Jurkat, Clone E6-1 (cell line): ENCODE measurements at regions not wholly inside any gene's neighbourhood (a gene's known extent, or its start where the extent isn't known, plus 50 kb on each side); places are given as distances from the start of the nearest gene placed in this dataset.

Source experiments
- DNase-seq: peaks from one replicate; pipeline ENCODE4 v3.0.0-alpha.2; 2011; ENCODE audit warnings: low read depth, low spot score
- H3K4me3 ChIP-seq: 2 replicates; pipeline ENCODE4 v1.5.1; 2011; ENCODE audit warnings: mild to moderate bottlenecking, low read length, control low read depth, moderate library complexity

DNA sequence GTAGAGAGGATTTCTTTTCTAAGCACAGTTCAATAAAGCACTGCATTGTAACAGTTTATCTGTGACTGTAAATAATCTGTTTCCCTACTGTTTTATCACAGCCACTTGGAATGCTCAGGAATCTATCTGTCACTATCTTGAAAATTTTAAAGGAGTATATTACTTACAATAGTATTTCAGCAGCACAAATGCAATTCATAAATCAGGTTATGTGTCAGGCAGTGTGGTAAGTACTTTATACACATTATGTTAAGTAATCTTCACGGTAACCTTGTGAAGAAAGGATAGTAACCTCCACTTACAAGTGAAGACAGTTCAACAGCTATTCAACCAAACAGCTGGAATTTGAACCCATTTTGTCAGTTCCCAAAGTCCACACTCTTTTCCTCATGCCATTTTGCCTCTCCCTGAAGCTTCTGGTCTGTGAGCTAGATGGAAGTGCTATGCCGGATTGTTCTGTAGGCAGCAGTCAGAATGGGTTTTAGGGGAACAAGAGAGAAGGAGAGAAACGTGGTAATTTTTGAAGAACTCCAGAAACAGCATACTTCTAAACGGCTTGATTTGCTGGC lies 125.0 kb downstream of the KLF12 start:
- no peak overlapping the region for H3K4me3 ChIP-seq
- DNase-seq, result no peak

GRCh38 chr13:74006666-74007065 lies 127.5 kb downstream of the KLF12 start:
- DNase-seq, result no peak

DNA sequence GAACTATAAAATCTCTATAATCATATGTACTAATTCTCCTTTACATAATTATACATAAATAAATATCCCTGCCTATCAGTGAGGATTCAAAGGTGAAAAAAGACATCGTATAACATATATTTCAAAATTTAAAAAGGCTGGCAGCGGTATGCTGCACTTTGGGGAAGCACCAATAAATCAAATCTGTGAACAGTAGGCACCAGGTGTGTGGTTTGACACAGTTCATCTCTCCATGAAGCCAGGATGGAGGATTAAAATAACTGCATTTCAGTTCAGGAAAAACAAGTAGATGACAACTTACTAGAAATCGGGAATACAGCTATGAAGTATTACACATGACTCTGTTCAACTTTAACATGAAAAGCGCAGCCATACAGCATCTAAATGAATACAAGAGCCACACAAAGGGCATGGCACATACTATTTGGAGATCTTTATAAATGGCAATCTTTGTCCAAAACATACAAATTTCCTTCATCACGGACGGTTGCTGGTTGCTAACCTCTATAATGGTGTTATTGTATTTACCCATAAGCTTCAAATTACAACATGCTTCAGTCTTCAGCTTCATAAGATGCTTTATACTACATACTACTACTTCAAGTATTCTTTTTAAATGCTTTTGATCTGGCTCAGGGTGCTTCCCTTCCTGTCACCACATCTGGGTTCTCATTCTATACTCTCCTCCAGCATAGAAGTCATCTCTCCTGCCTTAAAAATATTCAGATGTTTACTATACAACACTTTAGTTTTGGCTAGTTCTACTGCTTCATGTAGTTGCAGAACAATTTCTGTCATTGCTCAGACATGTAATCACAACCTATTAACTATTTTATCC lies 128.7 kb downstream of the KLF12 start:
- no peak for DNase-seq
- no peak overlapping the region for H3K4me3 ChIP-seq

More at GRCh38 chr13:74006666-74007065, 127.5 kb downstream of the KLF12 start:
- no peak overlapping the region for H3K4me3 ChIP-seq

- DNase-seq, result no peak
- no peak overlapping the region for H3K4me3 ChIP-seq
These were observed 130.1 kb downstream of the KLF12 start for GRCh38 chr13:74004109-74004508.

- no peak overlapping the region for H3K4me3 ChIP-seq
- no peak for DNase-seq
These were observed 130.8 kb downstream of the KLF12 start for GRCh38 chr13:74003374-74003773.

GRCh38 chr13:74000876-74001275 lies 133.3 kb downstream of the KLF12 start:
- no peak for DNase-seq
- no peak overlapping the region for H3K4me3 ChIP-seq

- DNase-seq, result no peak
- H3K4me3 ChIP-seq, result no peak overlapping the region
These were observed 135.6 kb downstream of the KLF12 start for GRCh38 chr13:73998631-73999030.

DNA sequence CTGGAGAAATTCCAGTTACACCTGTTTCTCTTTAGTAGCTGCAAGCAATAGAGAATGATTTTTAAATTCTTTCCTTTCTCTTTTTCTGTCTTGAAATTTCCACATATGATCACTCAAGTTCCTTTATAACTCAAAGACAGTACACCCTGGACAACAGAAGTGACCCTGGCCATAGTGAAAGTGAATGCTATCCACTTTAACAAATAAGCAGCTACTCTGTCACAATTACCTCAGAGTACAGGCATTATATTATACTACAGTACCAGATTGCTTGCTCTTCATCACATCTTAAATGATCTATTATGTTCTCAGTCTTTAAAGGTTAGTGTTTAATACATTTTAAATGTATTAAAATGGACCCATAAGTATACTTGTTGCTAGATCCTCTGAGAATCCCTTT lies 136.2 kb downstream of the KLF12 start:
- DNase-seq, result no peak
- no peak overlapping the region for H3K4me3 ChIP-seq

DNA sequence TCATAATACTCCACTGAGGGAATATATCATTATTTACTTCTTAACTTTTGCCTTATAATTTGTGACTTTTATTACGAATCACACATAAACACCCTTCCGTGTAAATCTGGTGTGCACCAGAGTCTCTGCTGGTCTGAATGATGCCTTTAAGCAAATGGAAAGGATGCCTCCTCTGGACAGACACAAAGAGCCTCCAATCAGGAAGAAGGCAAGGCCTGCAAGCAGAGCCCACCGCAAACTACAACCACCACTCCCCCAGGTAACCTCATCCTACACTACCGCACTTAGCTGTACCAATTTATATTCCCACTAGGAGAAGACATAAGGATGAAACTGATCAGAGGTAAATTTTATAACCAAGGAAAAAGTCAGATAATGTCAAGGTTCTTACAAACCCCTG lies 137.6 kb downstream of the KLF12 start:
- H3K4me3 ChIP-seq, result no peak overlapping the region
- DNase-seq, result no peak

GRCh38 chr13:73995736-73996135 lies 138.5 kb downstream of the KLF12 start:
- H3K4me3 ChIP-seq, result no peak overlapping the region
- no peak for DNase-seq

DNA sequence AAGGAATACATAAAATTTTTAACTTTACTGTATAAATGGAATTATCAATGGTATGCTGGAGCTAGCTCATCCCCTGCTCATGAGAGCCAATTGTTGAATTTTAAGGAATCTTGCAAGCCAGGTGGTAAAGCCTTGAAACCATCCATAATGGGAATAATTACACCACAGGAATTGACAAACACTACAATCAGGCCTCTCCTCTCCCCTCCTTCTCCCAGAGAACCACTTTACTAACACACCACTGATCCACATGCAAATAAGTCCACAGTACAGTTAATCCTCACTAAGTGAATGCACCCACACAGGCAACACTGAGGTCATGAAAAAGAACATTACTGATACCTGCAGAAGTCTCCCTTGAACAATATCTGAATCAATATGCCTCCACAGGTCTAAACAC lies 140.5 kb downstream of the KLF12 start:
- no peak for DNase-seq
- no peak overlapping the region for H3K4me3 ChIP-seq

DNA sequence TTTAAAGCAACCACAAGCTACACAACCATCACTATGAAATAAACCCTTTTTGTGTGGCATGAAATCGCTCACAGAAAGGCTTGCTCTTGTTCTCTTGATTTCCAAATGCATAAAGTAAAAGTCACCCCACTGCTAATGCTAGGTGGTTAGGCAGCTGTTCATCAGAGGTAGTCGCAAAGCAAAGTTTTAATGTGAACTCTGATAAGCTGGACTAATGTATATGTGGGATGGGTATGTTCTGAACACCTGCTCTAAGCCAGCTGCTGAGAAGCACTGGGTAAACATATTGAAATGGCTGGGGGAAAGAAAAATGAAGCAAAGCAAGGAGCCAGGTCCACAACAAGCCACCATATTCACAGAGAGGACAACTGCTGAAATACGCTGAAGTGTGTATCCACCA lies 142.3 kb downstream of the KLF12 start:
- no peak overlapping the region for H3K4me3 ChIP-seq
- peak; percentile 88 for DNase-seq

GRCh38 chr13:73991384-73991783 lies 142.8 kb downstream of the KLF12 start:
- no peak overlapping the region for H3K4me3 ChIP-seq
- DNase-seq, result no peak

- H3K4me3 ChIP-seq, result no peak overlapping the region
These were observed 144.9 kb downstream of the KLF12 start for GRCh38 chr13:73989244-73989843.

DNA sequence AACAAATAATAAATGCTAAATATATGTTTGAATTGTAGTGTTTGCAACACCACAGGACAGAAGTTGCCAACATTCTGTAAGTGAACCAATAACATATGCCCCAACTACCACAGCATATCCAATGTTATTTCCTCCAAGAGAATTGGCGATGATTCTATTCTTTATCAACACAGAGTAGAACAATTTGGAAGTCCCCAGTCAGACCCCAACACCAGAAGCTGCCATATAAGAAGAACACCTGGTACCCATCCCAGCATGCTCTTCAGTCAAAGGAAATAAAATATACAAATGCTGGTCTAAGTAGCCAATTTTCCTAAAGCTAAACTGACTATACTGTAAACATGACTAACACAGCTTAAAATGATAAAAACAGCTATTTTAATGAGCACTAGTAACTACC lies 145.7 kb downstream of the KLF12 start:
- no peak for DNase-seq
- H3K4me3 ChIP-seq, result no peak overlapping the region

More at GRCh38 chr13:73989244-73989843, 144.9 kb downstream of the KLF12 start:
- DNase-seq, result no peak

GRCh38 chr13:73987618-73988017 lies 146.6 kb downstream of the KLF12 start:
- DNase-seq, result no peak

DNA sequence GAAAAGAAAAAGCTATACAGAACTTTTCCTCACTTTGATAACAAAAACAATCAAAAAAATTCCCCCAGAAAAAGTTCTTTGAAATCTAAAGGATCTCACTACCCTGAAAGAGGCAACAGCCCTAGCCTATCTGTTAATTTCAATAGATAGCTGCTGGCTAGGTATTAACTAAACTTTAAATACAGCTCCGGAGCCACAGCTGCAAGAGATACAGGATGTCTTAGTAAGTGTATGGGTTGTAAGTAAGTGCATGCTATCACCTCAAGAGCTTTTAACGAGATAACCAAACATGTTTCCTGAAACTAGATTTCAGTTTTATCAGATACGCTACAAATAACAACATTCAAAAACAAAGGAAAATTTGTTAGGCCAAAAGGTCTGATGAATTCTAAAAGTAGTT lies 148.4 kb downstream of the KLF12 start:
- peak overlapping the region; percentile 44 for H3K4me3 ChIP-seq
- DNase-seq, result peak; percentile 82

More at GRCh38 chr13:73987618-73988017, 146.6 kb downstream of the KLF12 start:
- no peak overlapping the region for H3K4me3 ChIP-seq

DNA sequence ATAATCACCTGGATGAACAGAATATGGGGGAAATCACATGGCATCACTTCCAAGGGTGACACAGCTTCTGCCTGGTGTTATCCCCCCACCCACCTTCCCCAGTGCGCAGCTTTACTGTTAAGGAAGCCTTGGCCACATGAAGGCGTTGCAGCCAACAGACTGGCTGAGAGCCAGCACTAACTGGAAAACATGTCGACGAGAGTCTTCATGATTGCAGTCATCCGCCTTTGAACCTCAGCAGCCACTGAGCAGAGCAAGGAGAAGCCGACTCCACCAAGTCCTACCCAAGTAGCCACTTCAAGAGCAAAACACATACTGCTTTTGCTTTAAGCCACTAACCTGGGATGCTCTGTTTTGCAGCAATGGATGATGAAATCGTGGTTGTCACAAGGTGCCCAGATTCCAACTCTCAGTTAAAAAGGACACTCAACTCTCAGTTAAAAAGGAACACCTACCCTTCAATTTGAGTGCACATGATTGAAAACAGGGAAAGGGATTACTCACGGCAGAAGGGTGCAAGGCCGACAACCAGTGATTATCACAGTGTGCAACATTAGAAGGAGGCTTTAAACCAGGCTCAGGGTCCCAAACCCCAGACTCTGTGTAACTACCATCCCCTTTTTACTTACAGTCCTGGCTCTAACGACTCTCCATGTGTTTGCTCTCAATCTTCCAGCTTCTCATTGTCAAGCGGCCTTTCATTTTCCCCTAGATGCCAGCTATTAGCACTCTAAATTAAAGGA lies 149.1 kb downstream of the KLF12 start:
- peak overlapping the region; percentile 44 for H3K4me3 ChIP-seq
- DNase-seq, result peak; percentile 99

DNA sequence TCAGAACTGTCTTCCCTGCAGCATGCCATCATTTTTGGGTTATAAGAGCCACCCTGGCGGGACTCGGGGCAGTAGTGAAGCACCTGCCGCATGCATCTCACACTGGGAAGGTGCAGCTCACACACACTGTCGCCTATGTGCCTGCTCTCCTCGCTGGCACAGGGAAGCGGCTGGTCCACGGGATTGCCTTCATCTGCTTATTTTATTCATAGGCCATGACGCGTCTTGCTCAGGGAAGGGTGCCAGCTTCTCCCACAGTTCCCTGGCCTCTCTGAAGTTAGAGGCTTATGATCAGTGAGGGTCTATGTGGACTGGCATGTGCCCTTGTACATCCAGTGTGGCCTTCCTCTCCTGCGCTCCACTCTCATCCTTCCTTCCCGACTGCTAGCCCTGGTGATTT lies 150.0 kb downstream of the KLF12 start:
- no peak for DNase-seq
- H3K4me3 ChIP-seq, result no peak overlapping the region

- no peak overlapping the region for H3K4me3 ChIP-seq
- no peak for DNase-seq
These were observed 151.1 kb downstream of the KLF12 start for GRCh38 chr13:73983109-73983508.
